HG03575 (cell line): ENCODE measurements at regions not wholly inside any gene's neighbourhood (a gene's known extent, or its start where the extent isn't known, plus 50 kb on each side); places are given as distances from the start of the nearest gene placed in this dataset.

ENCODE experiments used
- ATAC-seq: cut with Tn5 transposase; IDR thresholded peaks from one replicate; pipeline ENCODE4 v1.9.1; 2021; ENCODE audit not compliant: unreplicated experiment, insufficient number of reproducible peaks, low FRiP score; ENCODE audit errors: extremely low read depth

- no peak for ATAC-seq
Observed at GRCh38 chr11:115767883-115768282, 263.7 kb upstream of the CADM1 start.

GRCh38 chr11:115767047-115767802 lies 263.0 kb upstream of the CADM1 start:
- ATAC-seq = no peak

- no peak for ATAC-seq
Observed at GRCh38 chr11:115766561-115766960, 262.3 kb upstream of the CADM1 start.

- ATAC-seq = no peak
Observed at GRCh38 chr11:115765803-115766239, 261.6 kb upstream of the CADM1 start.

GRCh38 chr11:115764176-115764575 lies 260.0 kb upstream of the CADM1 start:
- no peak for ATAC-seq

GRCh38 chr11:115761817-115762216 lies 257.6 kb upstream of the CADM1 start:
- ATAC-seq = no peak

GRCh38 chr11:115761348-115761747 lies 257.1 kb upstream of the CADM1 start:
- no peak for ATAC-seq

- no peak for ATAC-seq
Observed at GRCh38 chr11:115760461-115761320, 256.5 kb upstream of the CADM1 start.

GRCh38 chr11:115759622-115760460 lies 255.6 kb upstream of the CADM1 start:
- no peak for ATAC-seq

GRCh38 chr11:115758011-115758410 lies 253.8 kb upstream of the CADM1 start:
- no peak for ATAC-seq

GRCh38 chr11:115751243-115752015 lies 247.2 kb upstream of the CADM1 start:
- no peak for ATAC-seq

GRCh38 chr11:115745610-115746512 lies 241.6 kb upstream of the CADM1 start:
- no peak for ATAC-seq

- ATAC-seq = no peak
Observed at GRCh38 chr11:115745066-115745465, 240.9 kb upstream of the CADM1 start.

- no peak for ATAC-seq
Observed at GRCh38 chr11:115743719-115744118, 239.5 kb upstream of the CADM1 start.

- ATAC-seq = no peak
Observed at GRCh38 chr11:115741376-115742107, 237.3 kb upstream of the CADM1 start.

GRCh38 chr11:115740324-115740723 lies 236.1 kb upstream of the CADM1 start:
- no peak for ATAC-seq

- no peak for ATAC-seq
Observed at GRCh38 chr11:115739878-115740277, 235.7 kb upstream of the CADM1 start.
